Ascending aorta (tissue), 2 donors: ENCODE measurements at regions not wholly inside any gene's neighbourhood (a gene's known extent, or its start where the extent isn't known, plus 50 kb on each side); places are given as distances from the start of the nearest gene placed in this dataset.
A peak's percentile ranks its signal among the peaks of the same experiment; 100 is the strongest.

Source experiments
- DNase-seq, 2 donors: peaks; one replicate each; pipeline ENCODE4 v3.0.0-alpha.2; 2019; ENCODE audit warnings: low spot score in 2 of 2
- H3K27ac ChIP-seq, 2 donors: fragments of 200-600 bp; sonication (generic); one replicate each; pipeline ENCODE4 v1.5.1; 2016 to 2017; ENCODE audit warnings: mild to moderate bottlenecking in 1 of 2
- H3K27me3 ChIP-seq: fragments of 200-600 bp; sonication (generic); one replicate; pipeline ENCODE4 v1.5.1; 2017
- H3K36me3 ChIP-seq, 2 donors: fragments of 200-600 bp; sonication (generic); one replicate each; pipeline ENCODE4 v1.5.1; 2016
- H3K4me1 ChIP-seq, 2 donors: fragments of 200-600 bp; sonication (generic); one replicate each; pipeline ENCODE4 v1.5.1; 2016 to 2017; ENCODE audit warnings: mild to moderate bottlenecking in 1 of 2
- H3K4me3 ChIP-seq, 2 donors: fragments of 200-600 bp; sonication (generic); one replicate each; pipeline ENCODE4 v1.5.1; 2016 to 2017; ENCODE audit warnings: mild to moderate bottlenecking in 1 of 2
- H3K9me3 ChIP-seq, 2 donors: fragments of 200-600 bp; sonication (generic); one replicate each; pipeline ENCODE4 v1.5.1; 2016
- intact Hi-C: fragments of 100-400 bp; cut with DNase I; formaldehyde crosslinking; loops from one replicate; pipeline ENCODE4 v1.15.1; 2023
- TF ChIP-seq, protein P1 (sequence below), 3 experiments: fragments of 200-600 bp in 2 of 3; fragments of 450-650 bp in 1 of 3; sonication (generic) in 2 of 3; IDR thresholded peaks; one replicate each; pipeline ENCODE4 v1.5.1; 2016 to 2019; ENCODE audit warnings: antibody characterized with exemption in 3 of 3, mild to moderate bottlenecking in 1 of 3, moderate library complexity in 1 of 3

DNA sequence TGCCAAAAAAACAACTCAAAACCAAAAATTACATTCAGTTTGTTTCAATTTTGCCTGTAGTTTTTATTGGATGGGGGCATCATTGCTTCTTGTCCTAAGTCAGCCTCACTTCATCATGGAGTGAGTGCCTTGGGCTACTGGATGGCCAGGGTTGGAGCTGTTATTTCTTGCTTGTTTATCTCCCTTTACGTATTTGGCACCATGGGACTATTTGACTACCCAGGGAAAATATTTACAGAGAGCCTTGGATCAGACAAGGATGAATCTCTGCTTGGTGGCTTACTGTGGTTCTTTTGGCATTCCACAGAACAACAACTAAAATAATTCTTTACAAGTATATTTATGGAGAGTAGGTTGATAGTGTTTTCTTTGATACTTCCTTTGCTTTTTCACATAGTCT is 160.8 kb upstream of the SEL1L start:
- Histone ChIP-seq H3K4me3 (no peak overlapping the region), H3K27me3 (no peaks in the 10 kb centered on the region), H3K27ac (no peak overlapping the region), H3K36me3 (no peaks in the 10 kb centered on the region), H3K4me1 (no peaks in the 10 kb centered on the region), H3K9me3 (no peaks in the 10 kb centered on the region)
- intact Hi-C loops: no loop called here
- TF ChIP-seq, protein P1, sequence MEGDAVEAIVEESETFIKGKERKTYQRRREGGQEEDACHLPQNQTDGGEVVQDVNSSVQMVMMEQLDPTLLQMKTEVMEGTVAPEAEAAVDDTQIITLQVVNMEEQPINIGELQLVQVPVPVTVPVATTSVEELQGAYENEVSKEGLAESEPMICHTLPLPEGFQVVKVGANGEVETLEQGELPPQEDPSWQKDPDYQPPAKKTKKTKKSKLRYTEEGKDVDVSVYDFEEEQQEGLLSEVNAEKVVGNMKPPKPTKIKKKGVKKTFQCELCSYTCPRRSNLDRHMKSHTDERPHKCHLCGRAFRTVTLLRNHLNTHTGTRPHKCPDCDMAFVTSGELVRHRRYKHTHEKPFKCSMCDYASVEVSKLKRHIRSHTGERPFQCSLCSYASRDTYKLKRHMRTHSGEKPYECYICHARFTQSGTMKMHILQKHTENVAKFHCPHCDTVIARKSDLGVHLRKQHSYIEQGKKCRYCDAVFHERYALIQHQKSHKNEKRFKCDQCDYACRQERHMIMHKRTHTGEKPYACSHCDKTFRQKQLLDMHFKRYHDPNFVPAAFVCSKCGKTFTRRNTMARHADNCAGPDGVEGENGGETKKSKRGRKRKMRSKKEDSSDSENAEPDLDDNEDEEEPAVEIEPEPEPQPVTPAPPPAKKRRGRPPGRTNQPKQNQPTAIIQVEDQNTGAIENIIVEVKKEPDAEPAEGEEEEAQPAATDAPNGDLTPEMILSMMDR (IDR thresholded peaks at IDR 0.05): no peak
- no peak for DNase-seq

- TF ChIP-seq, protein P1 (IDR thresholded peaks at IDR 0.05): no peak
- intact Hi-C loops: loop anchor here (5.0 to 10.0 kb wide), 2 partner anchors 283 to 1755 kb away; no protein-coding TSS in a partner anchor
- no peaks in the 10 kb centered on the region for H3K27me3 ChIP-seq
- H3K36me3 ChIP-seq: no peaks in the 10 kb centered on the region
- no peaks in the 10 kb centered on the region for H3K9me3 ChIP-seq
- no peak overlapping the region for H3K27ac ChIP-seq
- H3K4me3 ChIP-seq: no peak overlapping the region
- no peak for DNase-seq
- H3K4me1 ChIP-seq: no peaks in the 10 kb centered on the region
Observed at GRCh38 chr14:81709681-81710080, 176.0 kb upstream of the SEL1L start.

DNA sequence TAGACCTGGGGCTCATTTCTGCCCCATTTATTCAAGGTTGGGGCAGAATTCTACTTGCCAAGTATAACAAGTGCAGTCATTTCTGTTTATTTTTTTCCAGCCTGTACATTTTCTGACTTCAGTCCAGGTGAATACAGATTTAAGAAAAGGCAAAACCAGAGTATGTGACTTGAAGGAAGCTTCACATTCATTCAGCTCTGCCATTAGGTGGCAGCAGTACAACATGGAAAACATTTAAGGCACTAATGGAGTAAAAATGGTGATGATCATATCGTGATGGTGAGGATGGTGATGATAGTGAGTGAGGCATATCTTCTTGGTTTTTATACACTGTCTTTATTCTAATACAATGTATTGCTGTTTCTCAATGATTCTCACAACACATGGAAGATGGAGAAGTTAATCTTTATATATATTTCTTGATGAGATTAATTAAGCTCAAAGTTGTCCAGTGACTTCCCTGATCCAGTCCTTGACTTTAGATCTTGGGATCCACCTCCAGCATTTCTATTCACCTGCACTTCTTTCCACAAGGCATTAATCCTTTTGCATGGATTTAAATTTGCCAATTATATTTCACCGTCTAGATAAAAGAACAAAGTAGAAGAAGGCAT is 176.7 kb upstream of the SEL1L start:
- TF ChIP-seq, protein P1 (IDR thresholded peaks at IDR 0.05): peak in 2 of 3 experiments; percentile 66
- no peak for DNase-seq
- intact Hi-C loops: loop anchor here (5.0 to 10.0 kb wide), 2 partner anchors 282 to 1754 kb away; no protein-coding TSS in a partner anchor

DNA sequence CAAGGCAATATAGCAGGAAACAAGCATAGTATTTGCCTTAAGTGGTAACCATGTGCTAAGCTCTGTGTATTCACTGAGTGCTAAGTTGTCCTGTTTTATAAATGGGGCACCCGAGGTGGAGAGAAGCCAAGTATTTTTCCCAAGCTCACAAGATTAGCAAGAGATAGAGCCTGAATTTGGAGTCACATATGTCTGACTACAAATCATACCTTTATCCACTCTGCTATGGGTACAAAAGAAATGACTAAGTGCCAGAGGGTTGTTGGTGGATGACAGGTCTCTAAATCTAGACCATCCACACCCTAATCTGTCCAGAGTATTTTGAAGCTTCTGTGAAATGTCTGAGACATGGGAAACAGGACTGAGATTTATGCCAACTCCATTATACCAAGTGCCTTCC is 182.1 kb upstream of the SEL1L start:
- Histone ChIP-seq H3K4me3 (no peak overlapping the region), H3K4me1 (no peaks in the 10 kb centered on the region), H3K27ac (no peak overlapping the region), H3K36me3 (no peaks in the 10 kb centered on the region), H3K27me3 (no peaks in the 10 kb centered on the region), H3K9me3 (no peaks in the 10 kb centered on the region)
- intact Hi-C loops: loop anchor here (10.0 kb wide), 1 partner anchor 1749 kb away; no protein-coding TSS in a partner anchor
- no peak for DNase-seq
- TF ChIP-seq, protein P1 (IDR thresholded peaks at IDR 0.05): no peak

More for the DNA sequence above, 176.7 kb upstream of the SEL1L start:
- Histone ChIP-seq H3K27ac (no peak overlapping the region), H3K4me3 (no peak overlapping the region), H3K36me3 (no peaks in the 10 kb centered on the region), H3K27me3 (no peaks in the 10 kb centered on the region), H3K4me1 (no peaks in the 10 kb centered on the region), H3K9me3 (no peaks in the 10 kb centered on the region)

DNA sequence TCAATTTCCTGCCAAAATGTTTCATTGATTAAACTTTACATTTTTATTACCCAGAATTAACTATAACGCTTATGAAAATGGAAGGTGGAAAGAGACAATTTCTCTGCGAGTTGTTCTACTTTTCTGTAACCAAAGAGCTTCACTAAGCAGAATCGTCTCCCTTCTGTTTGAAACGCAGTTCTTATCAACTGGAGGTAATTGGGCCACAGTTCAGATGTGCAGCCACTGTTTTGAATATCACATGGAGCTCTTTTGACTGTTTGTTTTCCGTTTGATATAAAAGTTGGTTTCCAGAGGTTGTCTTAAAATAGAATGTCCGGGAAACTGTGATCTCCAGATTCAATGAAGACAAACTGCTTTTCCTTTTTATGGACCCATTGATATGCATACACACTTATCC is 183.3 kb upstream of the SEL1L start:
- TF ChIP-seq, protein P1 (IDR thresholded peaks at IDR 0.05): no peak
- H3K4me1 ChIP-seq: no peaks in the 10 kb centered on the region
- H3K27ac ChIP-seq: no peak overlapping the region
- H3K36me3 ChIP-seq: no peaks in the 10 kb centered on the region
- DNase-seq: no peak
- no peaks in the 10 kb centered on the region for H3K9me3 ChIP-seq
- intact Hi-C loops: loop anchor here (10.0 kb wide), 1 partner anchor 1748 kb away; no protein-coding TSS in a partner anchor
- H3K27me3 ChIP-seq: no peaks in the 10 kb centered on the region
- H3K4me3 ChIP-seq: no peak overlapping the region
